Common myeloid progenitor, CD34-positive (primary cell): ENCODE measurements at regions not wholly inside any gene's neighbourhood (a gene's known extent, or its start where the extent isn't known, plus 50 kb on each side); places are given as distances from the start of the nearest gene placed in this dataset.

Experiments
- CTCF ChIA-PET: fragments of 350-600 bp; sonication (Branson Sonifier 250); formaldehyde crosslinking; loops from one replicate; lab custom pipeline; 2021; ENCODE audit warnings: antibody characterized with exemption; lab: Charles Lee
- POLR2A ChIA-PET: fragments of 350-600 bp; sonication (Branson Sonifier 250); formaldehyde crosslinking; loops from one replicate; lab custom pipeline; 2021; ENCODE audit warnings: antibody characterized with exemption; lab: Charles Lee
- DNase-seq, 3 donors: peaks; one replicate each; pipeline versions ENCODE4 v3.0.0 to v3.0.0-alpha.2; 2013
- H3K27ac ChIP-seq, 2 experiments: 1 replicate in 1 of 2; 2 replicates in 1 of 2; pipeline ENCODE4 v1.7.0; 2013; ENCODE audit warnings: inconsistent platforms in 2 of 2, low read length in 2 of 2, mild to moderate bottlenecking in 2 of 2, low read depth in 1 of 2, moderate library complexity in 1 of 2; ENCODE audit not compliant: severe bottlenecking in 2 of 2, insufficient read depth in 1 of 2, poor library complexity in 1 of 2
- H3K27me3 ChIP-seq, 5 experiments: replicated peaks in 2 of 5; 1 replicate in 3 of 5; 2 replicates in 2 of 5; pipeline versions ENCODE4 v1.6.1 to v1.7.0; 2013; ENCODE audit warnings: low read length in 4 of 5, mild to moderate bottlenecking in 2 of 5, moderate library complexity in 2 of 5, inconsistent platforms in 1 of 5; ENCODE audit not compliant: insufficient read depth in 5 of 5, control insufficient read depth in 4 of 5
- H3K36me3 ChIP-seq, 4 experiments: 1 replicate in 2 of 4; 2 replicates in 2 of 4; pipeline versions ENCODE4 v1.6.1 to v1.7.0; 2013; ENCODE audit warnings: low read length in 3 of 4, control low read depth in 1 of 4, mild to moderate bottlenecking in 1 of 4; ENCODE audit not compliant: control insufficient read depth in 4 of 4, insufficient read depth in 4 of 4
- H3K4me1 ChIP-seq, 4 experiments: 1 replicate in 3 of 4; 2 replicates in 1 of 4; pipeline versions ENCODE4 v1.6.1 to v1.7.1; 2013; ENCODE audit warnings: low read length in 3 of 4, mild to moderate bottlenecking in 3 of 4, control low read depth in 1 of 4, inconsistent platforms in 1 of 4, moderate library complexity in 1 of 4; ENCODE audit not compliant: control insufficient read depth in 4 of 4, insufficient read depth in 4 of 4; ENCODE audit errors: control extremely low read depth in 1 of 4
- H3K4me3 ChIP-seq, 7 experiments: 1 replicate in 4 of 7; 2 replicates in 3 of 7; pipeline versions ENCODE4 v1.5.1 to v1.7.0; 2013; ENCODE audit warnings: mild to moderate bottlenecking in 7 of 7, low read length in 6 of 7, moderate library complexity in 6 of 7, inconsistent platforms in 2 of 7, low read depth in 2 of 7, control low read depth in 1 of 7; ENCODE audit not compliant: insufficient read depth in 4 of 7, control insufficient read depth in 1 of 7; ENCODE audit errors: extremely low read depth in 1 of 7
- H3K9me3 ChIP-seq, 5 experiments: 1 replicate in 4 of 5; 2 replicates in 1 of 5; pipeline versions ENCODE4 v1.6.1 to v1.7.1; 2013; ENCODE audit warnings: low read length in 4 of 5, mild to moderate bottlenecking in 2 of 5, inconsistent platforms in 1 of 5, low read depth in 1 of 5, moderate library complexity in 1 of 5; ENCODE audit not compliant: control insufficient read depth in 4 of 5, insufficient read depth in 2 of 5; ENCODE audit errors: control extremely low read depth in 1 of 5
- WGBS: methylation state at CpG from one replicate; pipeline ENCODE4 v1.1.5; 2013; ENCODE audit not compliant: insufficient coverage; 5-methylcytosine and 5-hydroxymethylcytosine counted together

DNA sequence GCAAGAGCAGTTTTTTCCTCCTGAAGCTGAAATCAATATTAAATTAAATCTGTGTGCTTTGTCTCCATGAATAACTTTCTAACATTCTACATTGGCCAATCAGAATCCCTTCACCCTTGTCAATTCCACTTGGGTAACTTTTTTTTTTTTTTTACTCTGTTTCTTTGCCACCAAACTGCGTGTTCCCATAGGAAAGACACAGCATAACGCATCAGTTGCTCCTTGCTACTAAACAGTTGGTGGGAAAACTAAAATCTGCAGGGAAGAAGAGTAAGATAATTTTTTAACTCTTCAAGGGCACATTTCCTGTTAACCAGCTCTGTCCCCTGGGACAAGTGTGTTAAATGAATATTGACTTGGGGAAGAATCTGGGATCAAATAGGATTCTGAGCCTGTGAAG is 113.3 kb upstream of the SERP2 start:
- ChIA-PET POLR2A (no interaction called here), CTCF (interaction anchor here (1.1 to 2.1 kb wide), 2 partner anchors 14 to 171 kb away, joined by 3 to 9 read pairs; no protein-coding TSS in a partner anchor)
- peaks cover 14 to 34% (median 28%) of the 10 kb centered on the region in 4 experiments for H3K4me1 ChIP-seq
- DNase-seq, result no peak
- no peaks in the 10 kb centered on the region for H3K36me3 ChIP-seq
- H3K27me3 ChIP-seq, result no peaks in the 10 kb centered on the region
- 100% methylated on average over 1 of the region's 2 CpGs for WGBS
- peak overlapping the region in 1 of 2 experiments; percentile 87 for H3K27ac ChIP-seq
- no peak overlapping the region for H3K4me3 ChIP-seq
- no peaks in the 10 kb centered on the region for H3K9me3 ChIP-seq

GRCh38 chr13:44263751-44264620 is 109.6 kb upstream of the SERP2 start:
- Histone ChIP-seq H3K27me3 (no peaks in the 10 kb centered on the region), H3K9me3 (no peaks in the 10 kb centered on the region), H3K27ac (no peak overlapping the region), H3K36me3 (no peaks in the 10 kb centered on the region), H3K4me3 (no peak overlapping the region), H3K4me1 (peaks cover 14 to 22% (median 17%) of the 10 kb centered on the region in 4 experiments)
- POLR2A ChIA-PET, result no interaction called here
- DNase-seq, result no peak
- WGBS, result 90% methylated on average over 18 of the region's 20 CpGs
- CTCF ChIA-PET, result interaction anchor here (1.2 kb wide), 1 partner anchor 9 kb away, joined by 4 read pairs; no protein-coding TSS in a partner anchor

DNA sequence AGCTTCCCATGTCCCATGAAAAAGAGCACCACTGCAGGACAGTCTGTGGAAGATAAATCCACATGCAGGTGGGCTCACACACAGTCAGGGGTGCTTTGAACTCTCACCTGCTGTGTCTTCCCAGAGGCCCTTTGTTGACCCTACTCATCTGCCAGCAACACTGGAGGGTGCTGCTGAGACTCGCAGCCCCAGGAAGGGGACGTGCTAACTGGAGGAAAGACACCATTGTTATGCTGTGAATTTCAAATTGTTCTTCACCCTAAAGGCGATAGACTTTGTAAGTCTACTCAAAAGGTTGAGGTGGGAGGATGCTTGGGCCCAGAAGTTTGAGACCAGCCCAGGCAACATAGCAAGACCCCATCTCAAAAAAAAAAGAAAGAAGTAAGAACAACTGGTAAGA is 107.3 kb upstream of the SERP2 start:
- WGBS, result 94% methylated on average over 3 of the region's 3 CpGs
- Histone ChIP-seq H3K36me3 (no peaks in the 10 kb centered on the region), H3K27me3 (no peaks in the 10 kb centered on the region), H3K4me3 (no peak overlapping the region), H3K4me1 (peaks cover 0 to 10% (median 0%) of the 10 kb centered on the region in 4 experiments), H3K27ac (no peak overlapping the region), H3K9me3 (no peaks in the 10 kb centered on the region)
- ChIA-PET POLR2A (no interaction called here), CTCF (interaction anchor here (0.7 to 1.4 kb wide), 4 partner anchors 8 to 154 kb away, joined by 3 to 5 read pairs (median 4); no protein-coding TSS in a partner anchor)
- DNase-seq, result no peak

DNA sequence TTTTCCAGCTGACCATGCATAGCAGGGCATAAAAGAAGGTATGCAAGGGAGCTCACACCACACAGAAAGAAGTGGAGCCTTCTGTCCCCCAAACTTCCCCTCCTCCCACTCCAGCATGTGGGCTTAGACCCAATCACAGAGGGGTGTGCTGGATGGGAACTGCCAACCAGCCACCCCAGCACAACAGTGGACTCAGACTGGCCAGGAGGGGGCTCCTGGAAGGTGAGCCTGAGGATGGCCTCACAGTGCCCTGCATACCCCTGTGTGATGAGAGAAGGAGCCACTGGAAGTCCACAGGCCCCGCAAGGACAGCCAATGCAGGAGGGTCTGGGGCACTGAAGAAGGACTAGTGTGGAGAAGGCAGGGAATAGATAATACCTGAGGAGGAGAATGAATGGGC is 106.9 kb upstream of the SERP2 start:
- no peak overlapping the region for H3K4me3 ChIP-seq
- ChIA-PET CTCF (interaction anchor here (0.6 to 1.4 kb wide), 4 partner anchors 14 to 153 kb away, joined by 3 to 5 read pairs (median 3); no protein-coding TSS in a partner anchor), POLR2A (no interaction called here)
- no peaks in the 10 kb centered on the region for H3K27me3 ChIP-seq
- no peak overlapping the region for H3K27ac ChIP-seq
- H3K9me3 ChIP-seq, result no peaks in the 10 kb centered on the region
- WGBS, result 82% methylated on average over 1 of the region's 1 CpG
- no peaks in the 10 kb centered on the region for H3K36me3 ChIP-seq
- H3K4me1 ChIP-seq, result peaks cover 0 to 10% (median 0%) of the 10 kb centered on the region in 4 experiments
- DNase-seq, result no peak

GRCh38 chr13:44267203-44267602 is 106.4 kb upstream of the SERP2 start:
- Histone ChIP-seq H3K27ac (no peak overlapping the region), H3K36me3 (no peaks in the 10 kb centered on the region), H3K4me3 (no peak overlapping the region), H3K9me3 (no peaks in the 10 kb centered on the region), H3K27me3 (no peaks in the 10 kb centered on the region), H3K4me1 (peaks cover 0 to 10% (median 0%) of the 10 kb centered on the region in 4 experiments)
- ChIA-PET POLR2A (no interaction called here), CTCF (interaction anchor here (0.6 to 1.4 kb wide), 5 partner anchors 14 to 168 kb away, joined by 3 to 5 read pairs (median 3); no protein-coding TSS in a partner anchor)
- no peak for DNase-seq
- 100% methylated on average over 1 of the region's 1 CpG for WGBS

DNA sequence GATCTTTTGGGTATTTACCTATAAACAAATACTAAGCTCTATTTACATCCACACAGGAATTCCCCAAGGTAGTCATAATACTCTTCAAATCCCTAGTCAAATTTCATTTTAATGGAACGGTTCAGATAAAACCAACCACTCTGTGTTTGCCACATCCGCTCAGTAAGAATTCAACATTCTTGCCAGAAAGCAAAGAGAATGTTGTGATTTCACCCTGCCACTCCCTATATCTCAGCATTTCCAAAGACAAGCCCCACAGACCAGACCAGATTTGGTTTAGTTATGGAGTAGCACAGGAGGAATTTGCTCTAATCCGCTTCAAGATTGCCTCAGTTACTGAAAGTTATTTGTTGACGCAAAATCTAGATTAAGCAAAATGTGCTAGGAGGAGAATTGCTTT is 105.6 kb upstream of the SERP2 start:
- Histone ChIP-seq H3K27ac (no peak overlapping the region), H3K36me3 (no peaks in the 10 kb centered on the region), H3K4me1 (peaks cover 0 to 10% (median 0%) of the 10 kb centered on the region in 4 experiments), H3K4me3 (no peak overlapping the region), H3K9me3 (no peaks in the 10 kb centered on the region), H3K27me3 (no peaks in the 10 kb centered on the region)
- ChIA-PET POLR2A (no interaction called here), CTCF (interaction anchor here (1.2 to 1.4 kb wide), 2 partner anchors 15 to 167 kb away, joined by 3 read pairs; no protein-coding TSS in a partner anchor)
- DNase-seq, result no peak
- 96% methylated on average over 2 of the region's 4 CpGs for WGBS

- H3K27ac ChIP-seq, result no peak overlapping the region
- peaks cover 0 to 10% (median 5%) of the 10 kb centered on the region in 4 experiments for H3K4me1 ChIP-seq
- CTCF ChIA-PET, result interaction anchor here (0.6 to 0.7 kb wide), 2 partner anchors 19 to 20 kb away, joined by 3 read pairs; no protein-coding TSS in a partner anchor
- no peaks in the 10 kb centered on the region for H3K9me3 ChIP-seq
- no peak for DNase-seq
- no peaks in the 10 kb centered on the region for H3K36me3 ChIP-seq
- no peaks in the 10 kb centered on the region for H3K27me3 ChIP-seq
- no peak overlapping the region for H3K4me3 ChIP-seq
- POLR2A ChIA-PET, result interaction anchor here (0.6 kb wide), 1 partner anchor 83 kb away, joined by 3 read pairs; no protein-coding TSS in a partner anchor
These were observed 104.6 kb upstream of the SERP2 start for GRCh38 chr13:44268980-44269379.
